ENCODE measurements at regions not wholly inside any gene's neighbourhood (a gene's known extent, or its start where the extent isn't known, plus 50 kb on each side); places are given as distances from the start of the nearest gene placed in this dataset.

GRCh38 chr3:90221900-90222299 is 1114.5 kb downstream of the EPHA3 start:
- Histone ChIP-seq H4K20me1 (ENCODE audit: insufficient read depth, low read length) (no peaks in the 10 kb centered on the region), H3K4me3 (ENCODE audit: low read length) (no peak overlapping the region), H3K79me2 (ENCODE audit: low read length) (no peaks in the 10 kb centered on the region), H3K36me3 (replicated peaks; ENCODE audit: low read depth, low read length) (no peaks in the 10 kb centered on the region), H3K27me3 (ENCODE audit: low read depth, low read length) (no peaks in the 10 kb centered on the region), H3K4me2 (ENCODE audit: low read length) (no peak overlapping the region), H3K9ac (ENCODE audit: low read length) (no peak overlapping the region), H2AFZ (ENCODE audit: low read depth, low read length) (no peak overlapping the region), H3K27ac (ENCODE audit: low read length) (no peak overlapping the region), H3K9me3 (ENCODE audit: insufficient read depth, low read length) (no peaks in the 10 kb centered on the region), H3K4me1 (ENCODE audit: low read length) (no peaks in the 10 kb centered on the region)
- TF ChIP-seq CTCF (IDR thresholded peaks at IDR 0.05; ENCODE audit: low read depth, low read length) = no peak
- no peak for TF ChIP-seq EZH2phosphoT487 (IDR thresholded peaks at IDR 0.05; ENCODE audit: low read depth)

DNA sequence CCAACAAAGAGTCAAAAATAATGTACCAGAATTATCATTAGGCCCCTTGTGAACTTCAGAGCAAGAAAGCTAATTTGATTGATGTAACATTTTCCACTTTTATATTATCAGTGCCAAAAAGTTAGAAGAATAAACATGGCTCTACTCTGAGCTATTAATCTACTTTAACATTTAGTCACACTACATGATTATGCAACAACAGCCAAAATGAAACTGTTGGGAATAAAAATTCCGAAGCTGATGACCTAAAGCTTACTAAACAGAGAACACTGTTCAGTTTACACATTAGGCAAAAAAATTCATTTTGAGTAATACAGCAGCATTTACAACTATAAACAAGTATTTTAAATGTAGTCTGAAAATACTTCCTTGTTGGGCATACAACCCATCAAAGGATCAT is 1134.1 kb downstream of the EPHA3 start:
- no peak overlapping the region for H2AFZ ChIP-seq (ENCODE audit: low read depth, low read length)
- no peaks in the 10 kb centered on the region for H3K9me3 ChIP-seq (ENCODE audit: insufficient read depth, low read length)
- H3K4me1 ChIP-seq (ENCODE audit: low read length) = no peaks in the 10 kb centered on the region
- TF ChIP-seq CTCF (IDR thresholded peaks at IDR 0.05; ENCODE audit: low read depth, low read length) (no peak), EZH2phosphoT487 (IDR thresholded peaks at IDR 0.05; ENCODE audit: low read depth) (no peak)
- no peaks in the 10 kb centered on the region for H3K79me2 ChIP-seq (ENCODE audit: low read length)
- H3K27me3 ChIP-seq (ENCODE audit: low read depth, low read length) = no peaks in the 10 kb centered on the region
- no peak overlapping the region for H3K4me3 ChIP-seq (ENCODE audit: low read length)
- H3K27ac ChIP-seq (ENCODE audit: low read length) = no peak overlapping the region
- H4K20me1 ChIP-seq (ENCODE audit: insufficient read depth, low read length) = no peaks in the 10 kb centered on the region
- H3K4me2 ChIP-seq (ENCODE audit: low read length) = no peak overlapping the region
- H3K36me3 ChIP-seq (replicated peaks; ENCODE audit: low read depth, low read length) = no peaks in the 10 kb centered on the region
- no peak overlapping the region for H3K9ac ChIP-seq (ENCODE audit: low read length)

DNA sequence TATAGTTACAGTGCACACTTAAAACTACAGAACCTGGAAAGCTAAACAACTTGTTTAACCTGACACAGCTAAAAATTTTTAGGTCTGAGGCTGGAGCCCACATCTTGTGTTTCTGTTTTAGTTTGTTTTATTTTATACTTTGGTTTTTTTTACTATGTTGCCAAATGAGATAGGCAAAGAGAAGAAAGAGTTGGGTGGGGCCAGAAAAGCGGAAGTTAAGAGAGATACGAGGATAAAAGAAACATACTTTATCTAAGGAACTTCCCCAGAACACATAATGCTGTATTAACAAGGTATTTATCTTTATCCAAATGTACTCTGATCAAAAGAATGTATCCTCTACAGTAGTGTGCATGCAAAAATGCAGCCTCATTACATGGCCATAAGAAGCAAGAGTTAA is 1145.7 kb downstream of the EPHA3 start:
- H3K9me3 ChIP-seq (ENCODE audit: insufficient read depth, low read length) = no peaks in the 10 kb centered on the region
- no peaks in the 10 kb centered on the region for H4K20me1 ChIP-seq (ENCODE audit: insufficient read depth, low read length)
- no peak overlapping the region for H3K9ac ChIP-seq (ENCODE audit: low read length)
- H3K27ac ChIP-seq (ENCODE audit: low read length) = no peak overlapping the region
- peaks cover 5% of the 10 kb centered on the region; the same call in 1 of the 2 replicates for H3K4me1 ChIP-seq (ENCODE audit: low read length)
- H3K36me3 ChIP-seq (replicated peaks; ENCODE audit: low read depth, low read length) = no peaks in the 10 kb centered on the region
- H3K4me3 ChIP-seq (ENCODE audit: low read length) = no peak overlapping the region
- H2AFZ ChIP-seq (ENCODE audit: low read depth, low read length) = peak overlapping the region; percentile 48; the same call in 1 of the 2 replicates
- H3K27me3 ChIP-seq (ENCODE audit: low read depth, low read length) = no peaks in the 10 kb centered on the region
- no peaks in the 10 kb centered on the region for H3K79me2 ChIP-seq (ENCODE audit: low read length)
- TF ChIP-seq EZH2phosphoT487 (IDR thresholded peaks at IDR 0.05; ENCODE audit: low read depth) (no peak), CTCF (IDR thresholded peaks at IDR 0.05; ENCODE audit: low read depth, low read length) (no peak)
- H3K4me2 ChIP-seq (ENCODE audit: low read length) = 0 out of 2 replicates have a peak overlapping the region, but pooled peaks have one; percentile 20

- Histone ChIP-seq H3K27ac (ENCODE audit: low read length) (no peak overlapping the region), H3K9me3 (ENCODE audit: insufficient read depth, low read length) (no peaks in the 10 kb centered on the region), H3K36me3 (replicated peaks; ENCODE audit: low read depth, low read length) (no peaks in the 10 kb centered on the region), H4K20me1 (ENCODE audit: insufficient read depth, low read length) (no peaks in the 10 kb centered on the region), H3K27me3 (ENCODE audit: low read depth, low read length) (no peaks in the 10 kb centered on the region), H3K79me2 (ENCODE audit: low read length) (no peaks in the 10 kb centered on the region), H3K4me1 (ENCODE audit: low read length) (no peaks in the 10 kb centered on the region), H3K9ac (ENCODE audit: low read length) (no peak overlapping the region), H2AFZ (ENCODE audit: low read depth, low read length) (no peak overlapping the region), H3K4me3 (ENCODE audit: low read length) (no peak overlapping the region), H3K4me2 (ENCODE audit: low read length) (no peak overlapping the region)
- no peak for TF ChIP-seq CTCF (IDR thresholded peaks at IDR 0.05; ENCODE audit: low read depth, low read length)
- TF ChIP-seq EZH2phosphoT487 (IDR thresholded peaks at IDR 0.05; ENCODE audit: low read depth) = no peak
Measured at GRCh38 chr3:90261481-90262433, 1154.3 kb downstream of the EPHA3 start.

All from OCI-LY3 (cell line).